Peyer's patch (tissue), 4 donors: ENCODE measurements at regions not wholly inside any gene's neighbourhood (a gene's known extent, or its start where the extent isn't known, plus 50 kb on each side); places are given as distances from the start of the nearest gene placed in this dataset.

Source experiments
- CTCF ChIP-seq, 6 experiments: fragments of 450-650 bp in 4 of 6; fragments of 200-600 bp in 2 of 6; sonication (generic) in 1 of 6; IDR thresholded peaks; one replicate each; pipeline ENCODE4 v1.5.1; 2017 to 2019; ENCODE audit warnings: antibody characterized with exemption in 6 of 6, mild to moderate bottlenecking in 3 of 6, moderate library complexity in 1 of 6
- POLR2A ChIP-seq, 2 donors: fragments of 450-650 bp; IDR thresholded peaks; one replicate each; pipeline ENCODE4 v1.5.1; 2017; ENCODE audit warnings: antibody characterized with exemption in 2 of 2, mild to moderate bottlenecking in 2 of 2, moderate library complexity in 2 of 2

DNA sequence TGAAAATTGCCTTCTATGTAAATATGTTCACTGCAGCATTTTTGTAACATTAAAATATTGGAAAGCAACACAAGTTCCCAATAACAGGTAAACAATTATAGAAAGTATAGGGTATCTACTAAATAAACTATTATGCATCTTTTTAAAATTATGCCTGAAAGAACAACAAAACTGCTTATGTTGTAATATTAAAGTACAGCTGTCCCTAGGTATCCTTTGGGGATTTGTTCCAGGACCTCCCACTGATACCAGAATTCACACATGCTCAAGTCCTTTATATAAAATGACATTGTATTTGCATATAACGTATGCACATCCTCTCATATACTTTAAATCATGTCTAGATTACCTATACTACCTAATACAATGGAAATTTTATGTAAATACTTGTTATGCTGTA, 121.8 kb upstream of the TNFSF4 start:
- no peak for TF ChIP-seq POLR2A (IDR thresholded peaks at IDR 0.05)
- no peak for TF ChIP-seq CTCF (IDR thresholded peaks at IDR 0.05)
